SK-N-SH (cell line): ENCODE measurements at regions not wholly inside any gene's neighbourhood (a gene's known extent, or its start where the extent isn't known, plus 50 kb on each side); places are given as distances from the start of the nearest gene placed in this dataset.

Experiments used
- EZH2phosphoT487 ChIP-seq: fragments of 200-600 bp; sonication (generic); IDR thresholded peaks from 2 replicates; pipeline ENCODE4 v1.6.1; 2017; ENCODE audit warnings: low read depth, mixed run types, mild to moderate bottlenecking, antibody characterized with exemption, moderate library complexity, borderline replicate concordance
- MEF2A ChIP-seq: IDR thresholded peaks from 2 replicates; pipeline ENCODE4 v1.4.0; 2012; ENCODE audit warnings: low read depth, borderline replicate concordance
- MXI1 ChIP-seq: IDR thresholded peaks from 2 replicates; pipeline ENCODE4 v1.6.1; 2012; ENCODE audit warnings: mild to moderate bottlenecking, low read depth, low read length, improper control_type of control experiment
- POLR2AphosphoS5 ChIP-seq: IDR thresholded peaks from 2 replicates; pipeline ENCODE4 v1.6.1; 2012; ENCODE audit warnings: low read depth, low read length
- RXRA ChIP-seq: IDR thresholded peaks from 2 replicates; pipeline ENCODE4 v1.4.0; 2012; ENCODE audit warnings: low read depth, mild to moderate bottlenecking, borderline replicate concordance
- TF ChIP-seq, protein P1 (sequence below): IDR thresholded peaks from 2 replicates; pipeline ENCODE4 v1.4.0; 2012; ENCODE audit warnings: low read depth
- TF ChIP-seq, protein P2 (sequence below): fragments of 200-600 bp; sonication (generic); IDR thresholded peaks from 2 replicates; pipeline ENCODE4 v1.6.1; 2017; ENCODE audit warnings: antibody characterized with exemption, mild to moderate bottlenecking, moderate library complexity

- no peak for TF ChIP-seq EZH2phosphoT487
- TF ChIP-seq MEF2A, result no peak
- TF ChIP-seq, protein P1, sequence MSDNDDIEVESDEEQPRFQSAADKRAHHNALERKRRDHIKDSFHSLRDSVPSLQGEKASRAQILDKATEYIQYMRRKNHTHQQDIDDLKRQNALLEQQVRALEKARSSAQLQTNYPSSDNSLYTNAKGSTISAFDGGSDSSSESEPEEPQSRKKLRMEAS, result no peak
- TF ChIP-seq MXI1, result no peak
- TF ChIP-seq RXRA, result no peak
- no peak for TF ChIP-seq POLR2AphosphoS5
- TF ChIP-seq, protein P2, sequence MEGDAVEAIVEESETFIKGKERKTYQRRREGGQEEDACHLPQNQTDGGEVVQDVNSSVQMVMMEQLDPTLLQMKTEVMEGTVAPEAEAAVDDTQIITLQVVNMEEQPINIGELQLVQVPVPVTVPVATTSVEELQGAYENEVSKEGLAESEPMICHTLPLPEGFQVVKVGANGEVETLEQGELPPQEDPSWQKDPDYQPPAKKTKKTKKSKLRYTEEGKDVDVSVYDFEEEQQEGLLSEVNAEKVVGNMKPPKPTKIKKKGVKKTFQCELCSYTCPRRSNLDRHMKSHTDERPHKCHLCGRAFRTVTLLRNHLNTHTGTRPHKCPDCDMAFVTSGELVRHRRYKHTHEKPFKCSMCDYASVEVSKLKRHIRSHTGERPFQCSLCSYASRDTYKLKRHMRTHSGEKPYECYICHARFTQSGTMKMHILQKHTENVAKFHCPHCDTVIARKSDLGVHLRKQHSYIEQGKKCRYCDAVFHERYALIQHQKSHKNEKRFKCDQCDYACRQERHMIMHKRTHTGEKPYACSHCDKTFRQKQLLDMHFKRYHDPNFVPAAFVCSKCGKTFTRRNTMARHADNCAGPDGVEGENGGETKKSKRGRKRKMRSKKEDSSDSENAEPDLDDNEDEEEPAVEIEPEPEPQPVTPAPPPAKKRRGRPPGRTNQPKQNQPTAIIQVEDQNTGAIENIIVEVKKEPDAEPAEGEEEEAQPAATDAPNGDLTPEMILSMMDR, result no peak
These were observed 192.3 kb upstream of the C1orf87 start for GRCh38 chr1:60265560-60266535.
